H7 (cell line): ENCODE measurements at regions not wholly inside any gene's neighbourhood (a gene's known extent, or its start where the extent isn't known, plus 50 kb on each side); places are given as distances from the start of the nearest gene placed in this dataset.
A peak's percentile ranks its signal among the peaks of the same experiment; 100 is the strongest.
"Not testable (repeated sequence)": the region's sequence is repeated elsewhere in the genome, so short reads cannot be mapped to it uniquely, and the experiment has no call there.

Experiments used
- DNase-seq: peaks from one replicate; pipeline ENCODE4 v3.0.0; 2012
- H3K27me3 ChIP-seq: 2 replicates; pipeline ENCODE4 v1.6.0; 2011; ENCODE audit warnings: mild to moderate bottlenecking, low read length; ENCODE audit not compliant: control insufficient read depth, insufficient read depth
- H3K36me3 ChIP-seq: replicated peaks from 2 replicates; pipeline ENCODE4 v1.5.1; 2011; ENCODE audit warnings: low read length; ENCODE audit not compliant: control insufficient read depth, insufficient read depth
- H3K4me3 ChIP-seq: 2 replicates; pipeline ENCODE4 v1.5.1; 2011; ENCODE audit warnings: low read depth, mild to moderate bottlenecking, control low read depth, low read length, moderate library complexity; ENCODE audit not compliant: insufficient read depth

GRCh38 chr6:94902974-94903628 is 674.2 kb upstream of the MANEA start:
- Histone ChIP-seq H3K36me3 (no peaks in the 10 kb centered on the region), H3K27me3 (no peaks in the 10 kb centered on the region), H3K4me3 (no peak overlapping the region)
- DNase-seq: no peak

GRCh38 chr6:94899191-94899590 is 678.1 kb upstream of the MANEA start:
- Histone ChIP-seq H3K36me3 (no peaks in the 10 kb centered on the region), H3K4me3 (no peak overlapping the region), H3K27me3 (no peaks in the 10 kb centered on the region)
- DNase-seq: no peak

- no peaks in the 10 kb centered on the region for H3K36me3 ChIP-seq
- DNase-seq: no peak
- no peaks in the 10 kb centered on the region for H3K27me3 ChIP-seq
- H3K4me3 ChIP-seq: no peak overlapping the region
Measured at GRCh38 chr6:94894300-94894699, 683.0 kb upstream of the MANEA start.

GRCh38 chr6:94893327-94893726 is 684.0 kb upstream of the MANEA start:
- no peak overlapping the region for H3K4me3 ChIP-seq
- H3K36me3 ChIP-seq: no peaks in the 10 kb centered on the region
- DNase-seq: no peak
- no peaks in the 10 kb centered on the region for H3K27me3 ChIP-seq

- not testable (repeated sequence) for H3K36me3 ChIP-seq, H3K4me3 ChIP-seq, H3K27me3 ChIP-seq, DNase-seq
Measured at GRCh38 chr6:94873819-94874218, 703.5 kb upstream of the MANEA start.

- Histone ChIP-seq H3K4me3 (no peak overlapping the region), H3K27me3 (no peaks in the 10 kb centered on the region), H3K36me3 (no peaks in the 10 kb centered on the region)
- no peak for DNase-seq
Measured at GRCh38 chr6:94862112-94862511, 715.2 kb upstream of the MANEA start.

- no peaks in the 10 kb centered on the region for H3K27me3 ChIP-seq
- peak; percentile 28 for DNase-seq
- no peaks in the 10 kb centered on the region for H3K36me3 ChIP-seq
- H3K4me3 ChIP-seq: no peak overlapping the region
Measured at GRCh38 chr6:94859924-94860323, 717.4 kb upstream of the MANEA start.

GRCh38 chr6:94856999-94857398 is 720.3 kb upstream of the MANEA start:
- not testable (repeated sequence) for H3K4me3 ChIP-seq, DNase-seq, H3K27me3 ChIP-seq, H3K36me3 ChIP-seq

- H3K36me3 ChIP-seq, H3K27me3 ChIP-seq, H3K4me3 ChIP-seq, DNase-seq: not testable (repeated sequence)
Measured at GRCh38 chr6:94851329-94851728, 726.0 kb upstream of the MANEA start.

- H3K36me3 ChIP-seq: no peaks in the 10 kb centered on the region
- no peak for DNase-seq
- no peaks in the 10 kb centered on the region for H3K27me3 ChIP-seq
- H3K4me3 ChIP-seq: no peak overlapping the region
Measured at GRCh38 chr6:94845742-94846141, 731.6 kb upstream of the MANEA start.

GRCh38 chr6:94835264-94835663 is 742.1 kb upstream of the MANEA start:
- H3K4me3 ChIP-seq: no peak overlapping the region

GRCh38 chr6:94813806-94814205 is 763.5 kb upstream of the MANEA start:
- Histone ChIP-seq H3K36me3 (no peaks in the 10 kb centered on the region), H3K4me3 (no peak overlapping the region), H3K27me3 (no peaks in the 10 kb centered on the region)
- no peak for DNase-seq

More at GRCh38 chr6:94835264-94835663, 742.1 kb upstream of the MANEA start:
- DNase-seq: no peak
- Histone ChIP-seq H3K27me3 (no peaks in the 10 kb centered on the region), H3K36me3 (no peaks in the 10 kb centered on the region)

- DNase-seq: no peak
- Histone ChIP-seq H3K27me3 (no peaks in the 10 kb centered on the region), H3K4me3 (no peak overlapping the region), H3K36me3 (no peaks in the 10 kb centered on the region)
Measured at GRCh38 chr6:94801344-94801743, 776.0 kb upstream of the MANEA start.

GRCh38 chr6:94785514-94785913 is 791.8 kb upstream of the MANEA start:
- H3K27me3 ChIP-seq: no peaks in the 10 kb centered on the region
- H3K4me3 ChIP-seq: no peak overlapping the region
- H3K36me3 ChIP-seq: no peaks in the 10 kb centered on the region
- DNase-seq: no peak

- DNase-seq, H3K36me3 ChIP-seq, H3K4me3 ChIP-seq, H3K27me3 ChIP-seq: not testable (repeated sequence)
Measured at GRCh38 chr6:94785081-94785480, 792.3 kb upstream of the MANEA start.

- Histone ChIP-seq H3K36me3 (no peaks in the 10 kb centered on the region), H3K27me3 (no peaks in the 10 kb centered on the region), H3K4me3 (no peak overlapping the region)
- DNase-seq: no peak
Measured at GRCh38 chr6:94769197-94769596, 808.1 kb upstream of the MANEA start.
